ENCODE measurements at regions not wholly inside any gene's neighbourhood (a gene's known extent, or its start where the extent isn't known, plus 50 kb on each side); places are given as distances from the start of the nearest gene placed in this dataset.

DNA sequence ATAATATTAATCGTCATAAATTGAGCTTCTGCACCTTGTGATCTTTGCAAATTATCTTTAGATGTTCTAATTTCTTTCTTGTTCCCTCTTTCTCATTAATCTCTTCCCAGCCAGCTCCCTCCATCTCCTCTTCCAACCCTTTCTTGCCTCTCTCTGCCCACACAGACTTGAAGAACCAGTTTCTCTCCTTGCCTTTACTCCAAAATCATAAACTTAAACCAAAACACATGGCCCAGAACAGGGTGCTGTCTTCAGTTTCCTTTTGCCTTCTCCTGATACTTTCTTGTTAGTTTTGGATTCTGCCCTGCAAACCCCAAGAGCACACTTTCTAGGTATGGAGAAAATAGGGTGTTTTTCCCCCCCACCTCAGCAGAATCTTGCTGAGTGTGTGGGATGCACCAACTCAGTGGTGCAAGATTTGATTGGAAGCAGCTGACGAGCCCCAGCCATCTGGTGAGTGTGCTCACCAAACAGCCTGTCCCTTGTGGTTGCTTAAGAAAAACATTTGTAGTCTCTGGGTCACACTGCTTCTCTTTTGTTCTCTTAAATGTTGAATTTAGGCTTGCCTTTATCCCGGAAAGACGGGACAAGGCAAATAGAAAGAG, 175.8 kb upstream of the MAF start:
- TF ChIP-seq, protein P1, sequence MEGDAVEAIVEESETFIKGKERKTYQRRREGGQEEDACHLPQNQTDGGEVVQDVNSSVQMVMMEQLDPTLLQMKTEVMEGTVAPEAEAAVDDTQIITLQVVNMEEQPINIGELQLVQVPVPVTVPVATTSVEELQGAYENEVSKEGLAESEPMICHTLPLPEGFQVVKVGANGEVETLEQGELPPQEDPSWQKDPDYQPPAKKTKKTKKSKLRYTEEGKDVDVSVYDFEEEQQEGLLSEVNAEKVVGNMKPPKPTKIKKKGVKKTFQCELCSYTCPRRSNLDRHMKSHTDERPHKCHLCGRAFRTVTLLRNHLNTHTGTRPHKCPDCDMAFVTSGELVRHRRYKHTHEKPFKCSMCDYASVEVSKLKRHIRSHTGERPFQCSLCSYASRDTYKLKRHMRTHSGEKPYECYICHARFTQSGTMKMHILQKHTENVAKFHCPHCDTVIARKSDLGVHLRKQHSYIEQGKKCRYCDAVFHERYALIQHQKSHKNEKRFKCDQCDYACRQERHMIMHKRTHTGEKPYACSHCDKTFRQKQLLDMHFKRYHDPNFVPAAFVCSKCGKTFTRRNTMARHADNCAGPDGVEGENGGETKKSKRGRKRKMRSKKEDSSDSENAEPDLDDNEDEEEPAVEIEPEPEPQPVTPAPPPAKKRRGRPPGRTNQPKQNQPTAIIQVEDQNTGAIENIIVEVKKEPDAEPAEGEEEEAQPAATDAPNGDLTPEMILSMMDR (IDR thresholded peaks at IDR 0.05) = no peak
- TF ChIP-seq EZH2 (IDR thresholded peaks at IDR 0.05; ENCODE audit: borderline replicate concordance, insufficient read depth, low read depth, low read length, poor library complexity, severe bottlenecking) = no peak
